ENCODE measurements at regions not wholly inside any gene's neighbourhood (a gene's known extent, or its start where the extent isn't known, plus 50 kb on each side); places are given as distances from the start of the nearest gene placed in this dataset.

GRCh38 chr5:145294331-145294730, 540.8 kb downstream of the PRELID2 start:
- no peak for ATAC-seq
- Histone ChIP-seq H3K27ac (no peak overlapping the region), H3K9me3 (peaks cover 0 to 15% (median 0%) of the 10 kb centered on the region in 12 donors), H3K4me1 (no peaks in the 10 kb centered on the region), H3K4me3 (no peak overlapping the region), H3K36me3 (no peaks in the 10 kb centered on the region), H3K27me3 (no peaks in the 10 kb centered on the region)
- TF ChIP-seq POLR2A (IDR thresholded peaks at IDR 0.05) (no peak), CTCF (IDR thresholded peaks at IDR 0.05) (no peak)
- intact Hi-C loops (cut with DNase I) = no loop called here
- no peak for DNase-seq
- WGBS, 4 donors = 75 to 78% (median 77%) methylated on average over 2 of the region's 2 CpGs

- Histone ChIP-seq H3K27ac (no peak overlapping the region), H3K4me3 (no peak overlapping the region), H3K9me3 (peaks cover 0 to 11% (median 0%) of the 10 kb centered on the region in 12 donors), H3K4me1 (no peaks in the 10 kb centered on the region), H3K27me3 (no peaks in the 10 kb centered on the region), H3K36me3 (no peaks in the 10 kb centered on the region)
- intact Hi-C loops (cut with DNase I) = no loop called here
- no peak for ATAC-seq
- no peak for TF ChIP-seq CTCF (IDR thresholded peaks at IDR 0.05)
- TF ChIP-seq POLR2A (IDR thresholded peaks at IDR 0.05) = no peak
- 27 to 51% (median 43%) methylated on average over 1 of the region's 1 CpG for WGBS, 4 donors
- no peak for DNase-seq
Measured at GRCh38 chr5:145293716-145294115, 541.4 kb downstream of the PRELID2 start.

- ATAC-seq (no peak), DNase-seq (no peak)
- H3K27ac ChIP-seq = no peak overlapping the region
- no peak overlapping the region for H3K4me3 ChIP-seq
- TF ChIP-seq POLR2A (IDR thresholded peaks at IDR 0.05) = no peak
- no peaks in the 10 kb centered on the region for H3K27me3 ChIP-seq
- no peaks in the 10 kb centered on the region for H3K36me3 ChIP-seq
- WGBS, 4 donors = 55 to 78% (median 68%) methylated on average over 3 of the region's 3 CpGs
- H3K9me3 ChIP-seq = peaks cover 0 to 7% (median 0%) of the 10 kb centered on the region in 12 donors
- no peaks in the 10 kb centered on the region for H3K4me1 ChIP-seq
- intact Hi-C loops (cut with DNase I) = no loop called here
Measured at GRCh38 chr5:145292278-145292677, 542.9 kb downstream of the PRELID2 start.

- 70 to 91% (median 79%) methylated on average over 3 of the region's 3 CpGs for WGBS, 4 donors
- Histone ChIP-seq H3K4me1 (no peaks in the 10 kb centered on the region), H3K36me3 (no peaks in the 10 kb centered on the region), H3K4me3 (no peak overlapping the region), H3K27me3 (no peaks in the 10 kb centered on the region), H3K27ac (no peak overlapping the region), H3K9me3 (no peaks in the 10 kb centered on the region)
- DNase-seq (no peak), ATAC-seq (no peak)
- intact Hi-C loops (cut with DNase I) = no loop called here
- no peak for TF ChIP-seq POLR2A (IDR thresholded peaks at IDR 0.05)
- no peak for TF ChIP-seq CTCF (IDR thresholded peaks at IDR 0.05)
Measured at GRCh38 chr5:145283141-145283810, 551.9 kb downstream of the PRELID2 start.

- Histone ChIP-seq H3K9me3 (no peaks in the 10 kb centered on the region), H3K4me3 (no peak overlapping the region), H3K27me3 (no peaks in the 10 kb centered on the region), H3K36me3 (no peaks in the 10 kb centered on the region), H3K27ac (no peak overlapping the region), H3K4me1 (no peaks in the 10 kb centered on the region)
- TF ChIP-seq POLR2A (IDR thresholded peaks at IDR 0.05) (no peak), CTCF (IDR thresholded peaks at IDR 0.05) (no peak)
- 85 to 93% (median 86%) methylated on average over 2 of the region's 2 CpGs for WGBS, 4 donors
- ATAC-seq (no peak), DNase-seq (no peak)
- intact Hi-C loops (cut with DNase I) = no loop called here
Measured at GRCh38 chr5:145280806-145281205, 554.3 kb downstream of the PRELID2 start.

All from heart left ventricle (tissue), 16 donors.